Mammary epithelial cell (primary cell): ENCODE measurements at regions not wholly inside any gene's neighbourhood (a gene's known extent, or its start where the extent isn't known, plus 50 kb on each side); places are given as distances from the start of the nearest gene placed in this dataset.

Source experiments
- EZH2 ChIP-seq: IDR thresholded peaks from 2 replicates; pipeline ENCODE4 v1.6.1; 2012; ENCODE audit warnings: low read length, inconsistent platforms, borderline replicate concordance
- TF ChIP-seq, protein P1 (sequence below), 2 donors: IDR thresholded peaks in 1 of 2; conservative IDR thresholded peaks in 1 of 2; 2 replicates each; pipeline ENCODE4 v1.5.1; 2011 to 2012; ENCODE audit warnings: inconsistent platforms in 2 of 2, low read length in 2 of 2, mild to moderate bottlenecking in 2 of 2, control low read depth in 1 of 2, low read depth in 1 of 2; ENCODE audit not compliant: insufficient read depth in 1 of 2; ENCODE audit errors: extremely low read depth in 1 of 2

DNA sequence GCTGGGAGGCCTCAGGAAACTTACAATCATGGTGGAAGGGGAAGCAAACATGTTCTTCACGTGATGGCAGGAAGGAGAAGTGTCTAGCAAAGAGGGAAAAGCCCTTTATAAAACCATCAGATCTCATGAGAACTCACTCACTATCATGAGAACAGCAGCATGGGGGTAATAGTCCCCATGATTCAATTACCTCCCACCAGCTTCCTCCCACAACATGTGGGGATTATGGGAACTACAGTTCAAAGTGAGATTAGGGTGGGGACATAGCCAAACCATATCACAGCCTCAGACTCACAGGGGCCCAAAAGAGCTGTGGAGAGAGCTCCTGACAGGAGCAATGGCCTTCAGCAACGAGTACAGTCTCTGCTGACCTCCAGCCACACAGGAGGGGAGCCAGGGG, 151.4 kb downstream of the GXYLT1 start:
- TF ChIP-seq, protein P1, sequence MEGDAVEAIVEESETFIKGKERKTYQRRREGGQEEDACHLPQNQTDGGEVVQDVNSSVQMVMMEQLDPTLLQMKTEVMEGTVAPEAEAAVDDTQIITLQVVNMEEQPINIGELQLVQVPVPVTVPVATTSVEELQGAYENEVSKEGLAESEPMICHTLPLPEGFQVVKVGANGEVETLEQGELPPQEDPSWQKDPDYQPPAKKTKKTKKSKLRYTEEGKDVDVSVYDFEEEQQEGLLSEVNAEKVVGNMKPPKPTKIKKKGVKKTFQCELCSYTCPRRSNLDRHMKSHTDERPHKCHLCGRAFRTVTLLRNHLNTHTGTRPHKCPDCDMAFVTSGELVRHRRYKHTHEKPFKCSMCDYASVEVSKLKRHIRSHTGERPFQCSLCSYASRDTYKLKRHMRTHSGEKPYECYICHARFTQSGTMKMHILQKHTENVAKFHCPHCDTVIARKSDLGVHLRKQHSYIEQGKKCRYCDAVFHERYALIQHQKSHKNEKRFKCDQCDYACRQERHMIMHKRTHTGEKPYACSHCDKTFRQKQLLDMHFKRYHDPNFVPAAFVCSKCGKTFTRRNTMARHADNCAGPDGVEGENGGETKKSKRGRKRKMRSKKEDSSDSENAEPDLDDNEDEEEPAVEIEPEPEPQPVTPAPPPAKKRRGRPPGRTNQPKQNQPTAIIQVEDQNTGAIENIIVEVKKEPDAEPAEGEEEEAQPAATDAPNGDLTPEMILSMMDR (conservative IDR thresholded peaks at IDR 0.05 in 1 of 2, IDR thresholded peaks at IDR 0.05 in 1 of 2; ENCODE audit: extremely low read depth in 1 of 2, insufficient read depth in 1 of 2, low read depth in 1 of 2, low read length in 2 of 2) = no peak
- no peak for TF ChIP-seq EZH2
